Stimulated activated CD4-positive, alpha-beta T cell treated with anti-CD3 and anti-CD28 coated beads, Interleukin-2, amount 100 ng/mL, for 48 hours (primary cell): ENCODE measurements at regions not wholly inside any gene's neighbourhood (a gene's known extent, or its start where the extent isn't known, plus 50 kb on each side); places are given as distances from the start of the nearest gene placed in this dataset.

Experiments used
- DNase-seq, 2 donors: peaks; one replicate each; pipeline ENCODE4 v3.0.0-alpha.2; 2020

GRCh38 chr18:45548614-45549013, 66.7 kb upstream of the SLC14A2 start:
- no peak for DNase-seq

- no peak for DNase-seq
These were observed 66.0 kb upstream of the SLC14A2 start for GRCh38 chr18:45549290-45549689.

GRCh38 chr18:45551142-45551815, 64.0 kb upstream of the SLC14A2 start:
- no peak for DNase-seq

- no peak for DNase-seq
These were observed 61.4 kb upstream of the SLC14A2 start for GRCh38 chr18:45553723-45554388.

GRCh38 chr18:45554389-45554737, 60.9 kb upstream of the SLC14A2 start:
- no peak for DNase-seq

- DNase-seq: no peak
These were observed 59.1 kb upstream of the SLC14A2 start for GRCh38 chr18:45556222-45556621.

- DNase-seq: no peak
These were observed 58.0 kb upstream of the SLC14A2 start for GRCh38 chr18:45557287-45557686.

GRCh38 chr18:45557779-45558178, 57.5 kb upstream of the SLC14A2 start:
- no peak for DNase-seq

GRCh38 chr18:45559258-45559657, 56.0 kb upstream of the SLC14A2 start:
- no peak for DNase-seq

- no peak for DNase-seq
These were observed 54.4 kb upstream of the SLC14A2 start for GRCh38 chr18:45560870-45561269.

- no peak for DNase-seq
These were observed 52.5 kb upstream of the SLC14A2 start for GRCh38 chr18:45562567-45563479.

GRCh38 chr18:45565280-45565970, 49.9 kb upstream of the SLC14A2 start:
- no peak for DNase-seq
